ENCODE measurements at regions not wholly inside any gene's neighbourhood (a gene's known extent, or its start where the extent isn't known, plus 50 kb on each side); places are given as distances from the start of the nearest gene placed in this dataset.

DNA sequence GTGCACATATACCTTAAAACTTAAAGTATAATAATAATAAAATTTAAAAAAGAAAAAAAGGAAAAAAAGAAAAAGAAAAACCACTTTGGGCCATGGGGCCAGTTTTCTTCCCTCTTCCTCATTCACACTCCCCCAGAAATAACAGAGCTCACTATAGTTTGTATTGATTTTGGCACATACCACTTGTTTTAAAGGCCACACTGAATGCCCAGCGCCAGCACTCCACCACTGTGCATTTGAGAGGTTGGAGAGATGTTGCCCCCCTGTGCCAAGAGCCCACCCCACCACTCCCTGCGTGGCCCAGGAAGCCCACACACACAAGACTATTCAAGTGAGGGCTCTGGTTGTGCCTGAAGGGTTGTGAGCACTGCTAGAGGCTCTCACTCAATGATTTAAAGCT lies 1536.3 kb downstream of the TSPY10 start (continued):
- TF ChIP-seq, protein P1, sequence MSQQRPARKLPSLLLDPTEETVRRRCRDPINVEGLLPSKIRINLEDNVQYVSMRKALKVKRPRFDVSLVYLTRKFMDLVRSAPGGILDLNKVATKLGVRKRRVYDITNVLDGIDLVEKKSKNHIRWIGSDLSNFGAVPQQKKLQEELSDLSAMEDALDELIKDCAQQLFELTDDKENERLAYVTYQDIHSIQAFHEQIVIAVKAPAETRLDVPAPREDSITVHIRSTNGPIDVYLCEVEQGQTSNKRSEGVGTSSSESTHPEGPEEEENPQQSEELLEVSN (IDR thresholded peaks at IDR 0.05) = no peak
- TF ChIP-seq HDAC6 (IDR thresholded peaks at IDR 0.05; ENCODE audit: low read depth, low read length) = no peak
- TF ChIP-seq PHF8 (conservative IDR thresholded peaks at IDR 0.05; ENCODE audit: low read depth, low read length) = no peak
- no peak for TF ChIP-seq ASH2L (IDR thresholded peaks at IDR 0.05; ENCODE audit: low read length)

All from H1 (cell line).